Astrocyte of the cerebellum (primary cell): ENCODE measurements at regions not wholly inside any gene's neighbourhood (a gene's known extent, or its start where the extent isn't known, plus 50 kb on each side); places are given as distances from the start of the nearest gene placed in this dataset.

Experiments used
- DNase-seq: peaks from one replicate; pipeline ENCODE4 v3.0.0-alpha.2; 2011; ENCODE audit warnings: low read depth
- H3K4me3 ChIP-seq: 2 replicates; pipeline ENCODE4 v1.5.1; 2011; ENCODE audit warnings: mild to moderate bottlenecking, low read depth, low read length, moderate library complexity
- CTCF ChIP-seq: IDR thresholded peaks from 2 replicates; pipeline ENCODE4 v1.5.1; 2012; ENCODE audit warnings: low read length, low read depth, moderate library complexity, mild to moderate bottlenecking; ENCODE audit errors: missing control alignments
- in situ Hi-C: cut with HindIII; loops from 2 replicates; pipeline ENCODE4 v1.10.0; 2017; ENCODE audit warnings: low sequenced_read_pairs

GRCh38 chr15:61640756-61641155 lies 411.7 kb upstream of the RORA start:
- DNase-seq, result no peak
- no peak overlapping the region for H3K4me3 ChIP-seq
- in situ Hi-C loops, result no loop called here
- no peak for TF ChIP-seq CTCF

- DNase-seq, result no peak
These were observed 410.4 kb upstream of the RORA start for GRCh38 chr15:61639491-61639890.

GRCh38 chr15:61634837-61635236 lies 405.7 kb upstream of the RORA start:
- DNase-seq, result no peak
- TF ChIP-seq CTCF, result no peak
- in situ Hi-C loops, result no loop called here
- H3K4me3 ChIP-seq, result no peak overlapping the region

More at GRCh38 chr15:61639491-61639890, 410.4 kb upstream of the RORA start:
- in situ Hi-C loops, result no loop called here
- no peak overlapping the region for H3K4me3 ChIP-seq
- TF ChIP-seq CTCF, result no peak

GRCh38 chr15:61633951-61634350 lies 404.8 kb upstream of the RORA start:
- H3K4me3 ChIP-seq, result no peak overlapping the region
- no peak for TF ChIP-seq CTCF
- DNase-seq, result no peak
- in situ Hi-C loops, result no loop called here

- no peak overlapping the region for H3K4me3 ChIP-seq
- TF ChIP-seq CTCF, result no peak
- DNase-seq, result no peak
- in situ Hi-C loops, result no loop called here
These were observed 400.2 kb upstream of the RORA start for GRCh38 chr15:61629269-61629668.

GRCh38 chr15:61624950-61625349 lies 395.8 kb upstream of the RORA start:
- in situ Hi-C loops, result no loop called here
- TF ChIP-seq CTCF, result no peak
- no peak overlapping the region for H3K4me3 ChIP-seq
- no peak for DNase-seq

GRCh38 chr15:61623746-61624145 lies 394.6 kb upstream of the RORA start:
- no peak for TF ChIP-seq CTCF
- H3K4me3 ChIP-seq, result no peak overlapping the region
- no peak for DNase-seq
- in situ Hi-C loops, result no loop called here
